ENCODE measurements at regions not wholly inside any gene's neighbourhood (a gene's known extent, or its start where the extent isn't known, plus 50 kb on each side); places are given as distances from the start of the nearest gene placed in this dataset.

DNA sequence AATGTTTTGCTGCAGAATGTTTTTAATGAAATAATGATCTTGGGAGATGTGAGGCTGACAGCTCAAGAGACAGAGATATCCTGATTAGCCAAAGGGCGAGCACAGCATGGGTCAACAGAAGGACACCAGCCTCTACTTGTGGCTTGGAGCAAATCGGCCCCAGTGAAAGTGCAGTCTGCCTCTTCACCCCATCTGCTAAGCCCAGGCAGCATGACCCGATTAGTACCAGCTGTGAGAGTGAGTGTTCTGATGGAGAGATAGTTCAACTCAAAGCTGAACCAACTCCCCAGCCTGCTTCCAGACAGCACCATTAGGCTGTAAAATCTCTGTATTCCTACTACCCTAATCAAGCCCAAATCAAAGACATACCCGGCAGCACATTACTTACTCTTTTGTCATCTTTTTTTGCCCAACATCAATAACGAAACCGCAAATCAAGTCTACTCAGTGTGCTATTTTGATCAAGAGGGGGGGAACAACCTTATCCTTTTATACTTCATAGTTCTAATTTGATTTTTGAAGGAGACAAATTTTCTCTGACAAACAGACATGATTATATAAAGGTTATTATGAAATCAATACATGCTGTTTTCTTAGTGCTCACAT, 514.1 kb upstream of the NRSN1 start:
- H3K27ac ChIP-seq (ENCODE audit: low read depth in 1 of 2, low read length in 1 of 2) = no peak overlapping the region
- DNase-seq = peak in 2 of 3 donors; percentile 32 to 59
- no peaks in the 10 kb centered on the region for H3K27me3 ChIP-seq (ENCODE audit: control insufficient read depth in 3 of 3, insufficient read depth in 3 of 3, low read length in 2 of 3)
- no peak for ATAC-seq (ENCODE audit: insufficient read depth, low FRiP score)
- no peaks in the 10 kb centered on the region for H3K36me3 ChIP-seq (ENCODE audit: control insufficient read depth in 4 of 4, insufficient read depth in 4 of 4, low read length in 4 of 4)
- no peaks in the 10 kb centered on the region for H3K9me3 ChIP-seq (ENCODE audit: control insufficient read depth in 4 of 4, insufficient read depth in 3 of 4, low read length in 3 of 4)
- 78 to 79% methylated on average over 6 of the region's 6 CpGs for WGBS, 2 donors
- H3K9ac ChIP-seq (ENCODE audit: insufficient read depth in 1 of 2, low read length in 2 of 2) = no peak overlapping the region
- no peak overlapping the region for H3K4me3 ChIP-seq
- TF ChIP-seq, protein P1, sequence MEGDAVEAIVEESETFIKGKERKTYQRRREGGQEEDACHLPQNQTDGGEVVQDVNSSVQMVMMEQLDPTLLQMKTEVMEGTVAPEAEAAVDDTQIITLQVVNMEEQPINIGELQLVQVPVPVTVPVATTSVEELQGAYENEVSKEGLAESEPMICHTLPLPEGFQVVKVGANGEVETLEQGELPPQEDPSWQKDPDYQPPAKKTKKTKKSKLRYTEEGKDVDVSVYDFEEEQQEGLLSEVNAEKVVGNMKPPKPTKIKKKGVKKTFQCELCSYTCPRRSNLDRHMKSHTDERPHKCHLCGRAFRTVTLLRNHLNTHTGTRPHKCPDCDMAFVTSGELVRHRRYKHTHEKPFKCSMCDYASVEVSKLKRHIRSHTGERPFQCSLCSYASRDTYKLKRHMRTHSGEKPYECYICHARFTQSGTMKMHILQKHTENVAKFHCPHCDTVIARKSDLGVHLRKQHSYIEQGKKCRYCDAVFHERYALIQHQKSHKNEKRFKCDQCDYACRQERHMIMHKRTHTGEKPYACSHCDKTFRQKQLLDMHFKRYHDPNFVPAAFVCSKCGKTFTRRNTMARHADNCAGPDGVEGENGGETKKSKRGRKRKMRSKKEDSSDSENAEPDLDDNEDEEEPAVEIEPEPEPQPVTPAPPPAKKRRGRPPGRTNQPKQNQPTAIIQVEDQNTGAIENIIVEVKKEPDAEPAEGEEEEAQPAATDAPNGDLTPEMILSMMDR (IDR thresholded peaks at IDR 0.05; ENCODE audit: control extremely low read depth, extremely low read depth) = no peak
- H3K4me1 ChIP-seq (ENCODE audit: control insufficient read depth in 5 of 5, insufficient read depth in 5 of 5, low read length in 5 of 5) = peaks cover 0 to 13% (median 0%) of the 10 kb centered on the region in 5 donors

DNA sequence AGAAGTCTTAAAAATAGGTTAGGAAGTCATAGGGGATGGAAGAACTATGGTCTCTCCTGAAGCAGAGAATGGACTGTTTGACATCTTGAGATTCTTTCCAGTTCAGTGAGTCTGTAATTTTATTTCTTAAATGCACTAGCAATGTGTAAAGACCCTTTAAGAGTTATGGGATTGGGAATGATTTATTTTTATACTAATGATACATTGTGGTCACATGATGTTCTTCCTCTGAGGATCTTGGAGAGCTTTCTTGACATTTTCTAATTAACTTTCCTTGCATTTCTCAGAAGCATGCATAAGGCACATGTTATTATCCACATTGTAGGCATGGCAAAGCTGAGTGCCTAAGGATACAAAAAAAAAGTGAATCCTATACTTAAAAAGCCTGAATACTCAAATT, 507.6 kb upstream of the NRSN1 start:
- no peaks in the 10 kb centered on the region for H3K36me3 ChIP-seq (ENCODE audit: control insufficient read depth in 4 of 4, insufficient read depth in 4 of 4, low read length in 4 of 4)
- no peak overlapping the region for H3K4me3 ChIP-seq
- no peak overlapping the region for H3K9ac ChIP-seq (ENCODE audit: insufficient read depth in 1 of 2, low read length in 2 of 2)
- ATAC-seq (ENCODE audit: insufficient read depth, low FRiP score) = no peak
- no peak for DNase-seq
- H3K9me3 ChIP-seq (ENCODE audit: control insufficient read depth in 4 of 4, insufficient read depth in 3 of 4, low read length in 3 of 4) = no peaks in the 10 kb centered on the region
- H3K27ac ChIP-seq (ENCODE audit: low read depth in 1 of 2, low read length in 1 of 2) = no peak overlapping the region
- TF ChIP-seq, protein P1 (IDR thresholded peaks at IDR 0.05; ENCODE audit: control extremely low read depth, extremely low read depth) = no peak
- peaks cover 0 to 4% (median 0%) of the 10 kb centered on the region in 5 donors for H3K4me1 ChIP-seq (ENCODE audit: control insufficient read depth in 5 of 5, insufficient read depth in 5 of 5, low read length in 5 of 5)
- H3K27me3 ChIP-seq (ENCODE audit: control insufficient read depth in 3 of 3, insufficient read depth in 3 of 3, low read length in 2 of 3) = no peaks in the 10 kb centered on the region

DNA sequence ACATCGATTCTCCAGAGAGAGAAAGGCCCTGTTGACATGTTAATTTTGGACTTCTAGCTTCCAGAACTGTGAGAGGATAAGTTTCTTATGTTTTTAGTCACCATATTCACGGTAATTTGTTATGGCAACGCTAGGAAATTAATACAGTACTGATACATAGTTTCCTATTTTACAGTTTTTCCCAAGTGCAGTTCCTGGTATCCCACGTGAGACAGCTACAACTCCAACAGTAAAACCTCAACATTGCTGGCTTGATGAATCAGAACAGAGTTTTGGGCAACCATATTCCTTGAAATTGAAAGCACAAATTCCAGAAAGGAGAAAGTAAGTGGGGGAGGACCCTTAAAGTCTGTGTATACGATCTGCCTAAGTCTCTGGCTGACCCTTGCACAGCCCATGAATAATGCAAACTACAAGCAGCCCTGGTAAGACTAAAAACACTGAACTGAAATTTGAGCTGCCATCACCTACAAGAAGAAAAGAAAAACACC, 505.1 kb upstream of the NRSN1 start:
- WGBS, 2 donors = 63 to 77% methylated on average over 5 of the region's 5 CpGs
- TF ChIP-seq, protein P1 (IDR thresholded peaks at IDR 0.05; ENCODE audit: control extremely low read depth, extremely low read depth) = no peak
- no peak overlapping the region for H3K27ac ChIP-seq (ENCODE audit: low read depth in 1 of 2, low read length in 1 of 2)
- peaks cover 0 to 4% (median 0%) of the 10 kb centered on the region in 5 donors for H3K4me1 ChIP-seq (ENCODE audit: control insufficient read depth in 5 of 5, insufficient read depth in 5 of 5, low read length in 5 of 5)
- DNase-seq = peak in 2 of 3 donors; percentile 43 to 65
- H3K36me3 ChIP-seq (ENCODE audit: control insufficient read depth in 4 of 4, insufficient read depth in 4 of 4, low read length in 4 of 4) = no peaks in the 10 kb centered on the region
- no peaks in the 10 kb centered on the region for H3K27me3 ChIP-seq (ENCODE audit: control insufficient read depth in 3 of 3, insufficient read depth in 3 of 3, low read length in 2 of 3)
- no peaks in the 10 kb centered on the region for H3K9me3 ChIP-seq (ENCODE audit: control insufficient read depth in 4 of 4, insufficient read depth in 3 of 4, low read length in 3 of 4)
- no peak overlapping the region for H3K9ac ChIP-seq (ENCODE audit: insufficient read depth in 1 of 2, low read length in 2 of 2)
- ATAC-seq (ENCODE audit: insufficient read depth, low FRiP score) = no peak
- no peak overlapping the region for H3K4me3 ChIP-seq

All from lung (tissue), 11 donors.